Esophagus squamous epithelium (tissue), 4 donors: ENCODE measurements at regions not wholly inside any gene's neighbourhood (a gene's known extent, or its start where the extent isn't known, plus 50 kb on each side); places are given as distances from the start of the nearest gene placed in this dataset.

Experiments used
- CTCF ChIP-seq, 6 experiments: fragments of 450-650 bp in 4 of 6; fragments of 200-600 bp in 2 of 6; sonication (generic) in 2 of 6; IDR thresholded peaks; one replicate each; pipeline ENCODE4 v1.5.1; 2016 to 2019; ENCODE audit warnings: antibody characterized with exemption in 6 of 6, mild to moderate bottlenecking in 4 of 6, moderate library complexity in 4 of 6
- POLR2A ChIP-seq, 4 donors: fragments of 450-650 bp; IDR thresholded peaks; one replicate each; pipeline ENCODE4 v1.6.1; 2017; ENCODE audit warnings: antibody characterized with exemption in 4 of 4, mild to moderate bottlenecking in 4 of 4, moderate library complexity in 3 of 4

GRCh38 chr2:5132281-5132680 lies 559.9 kb upstream of the SOX11 start:
- no peak for TF ChIP-seq CTCF (IDR thresholded peaks at IDR 0.05)
- TF ChIP-seq POLR2A (IDR thresholded peaks at IDR 0.05) = no peak
